ENCODE measurements at regions not wholly inside any gene's neighbourhood (a gene's known extent, or its start where the extent isn't known, plus 50 kb on each side); places are given as distances from the start of the nearest gene placed in this dataset.

GRCh38 chr18:46344416-46345180 lies 240.4 kb downstream of the HAUS1 start:
- no peak for DNase-seq (ENCODE audit: low read depth in 2 of 2)

- no peak for DNase-seq (ENCODE audit: low read depth in 2 of 2)
Measured at GRCh38 chr18:46345181-46345465, 240.9 kb downstream of the HAUS1 start.

GRCh38 chr18:46346213-46346612 lies 242.0 kb downstream of the HAUS1 start:
- DNase-seq (ENCODE audit: low read depth in 2 of 2), result no peak

GRCh38 chr18:46346896-46347630 lies 242.9 kb downstream of the HAUS1 start:
- no peak for DNase-seq (ENCODE audit: low read depth in 2 of 2)

GRCh38 chr18:46350598-46351159 lies 246.5 kb downstream of the HAUS1 start:
- DNase-seq (ENCODE audit: low read depth in 2 of 2), result no peak

GRCh38 chr18:46352520-46353250 lies 248.5 kb downstream of the HAUS1 start:
- DNase-seq (ENCODE audit: low read depth in 2 of 2), result no peak

- DNase-seq (ENCODE audit: low read depth in 2 of 2), result no peak
Measured at GRCh38 chr18:46353460-46353859, 249.3 kb downstream of the HAUS1 start.

- DNase-seq (ENCODE audit: low read depth in 2 of 2), result no peak
Measured at GRCh38 chr18:46356278-46357033, 252.3 kb downstream of the HAUS1 start.

GRCh38 chr18:46360102-46360699 lies 256.0 kb downstream of the HAUS1 start:
- no peak for DNase-seq (ENCODE audit: low read depth in 2 of 2)

GRCh38 chr18:46360866-46361265 lies 256.7 kb downstream of the HAUS1 start:
- no peak for DNase-seq (ENCODE audit: low read depth in 2 of 2)

- DNase-seq (ENCODE audit: low read depth in 2 of 2), result no peak
Measured at GRCh38 chr18:46362533-46362932, 258.3 kb downstream of the HAUS1 start.

- DNase-seq (ENCODE audit: low read depth in 2 of 2), result no peak
Measured at GRCh38 chr18:46364048-46364447, 259.9 kb downstream of the HAUS1 start.

GRCh38 chr18:46366201-46366600 lies 262.0 kb downstream of the HAUS1 start:
- no peak for DNase-seq (ENCODE audit: low read depth in 2 of 2)

- no peak for DNase-seq (ENCODE audit: low read depth in 2 of 2)
Measured at GRCh38 chr18:46366751-46367376, 262.7 kb downstream of the HAUS1 start.

- DNase-seq (ENCODE audit: low read depth in 2 of 2), result no peak
Measured at GRCh38 chr18:46369323-46369722, 265.1 kb downstream of the HAUS1 start.

- DNase-seq (ENCODE audit: low read depth in 2 of 2), result no peak
Measured at GRCh38 chr18:46370898-46371297, 266.7 kb downstream of the HAUS1 start.

- DNase-seq (ENCODE audit: low read depth in 2 of 2), result no peak
Measured at GRCh38 chr18:46372670-46373069, 268.5 kb downstream of the HAUS1 start.

- no peak for DNase-seq (ENCODE audit: low read depth in 2 of 2)
Measured at GRCh38 chr18:46373131-46373530, 268.9 kb downstream of the HAUS1 start.

- DNase-seq (ENCODE audit: low read depth in 2 of 2), result no peak
Measured at GRCh38 chr18:46373791-46374190, 269.6 kb downstream of the HAUS1 start.

GRCh38 chr18:46374850-46375249 lies 270.7 kb downstream of the HAUS1 start:
- no peak for DNase-seq (ENCODE audit: low read depth in 2 of 2)

- DNase-seq (ENCODE audit: low read depth in 2 of 2), result no peak
Measured at GRCh38 chr18:46377557-46377956, 273.4 kb downstream of the HAUS1 start.
